K562 (cell line): ENCODE measurements at regions not wholly inside any gene's neighbourhood (a gene's known extent, or its start where the extent isn't known, plus 50 kb on each side); places are given as distances from the start of the nearest gene placed in this dataset.
A peak's percentile ranks its signal among the peaks of the same experiment; 100 is the strongest.

Source experiments
- CBFA2T2 ChIP-seq: fragments of 450-650 bp; conservative IDR thresholded peaks from 2 replicates; pipeline ENCODE4 v1.6.1; 2017; ENCODE audit warnings: mild to moderate bottlenecking
- DACH1 ChIP-seq: fragments of 450-650 bp; IDR thresholded peaks from 2 replicates; pipeline ENCODE4 v1.6.1; 2018; ENCODE audit not compliant: partially characterized antibody
- EP300 ChIP-seq: IDR thresholded peaks from 2 replicates; pipeline ENCODE4 v1.6.1; 2012; ENCODE audit warnings: low read length, improper control_type of control experiment
- HNRNPUL1 ChIP-seq: fragments of 200-400 bp; formaldehyde crosslinking; IDR thresholded peaks from 2 replicates; pipeline ENCODE4 v1.6.1; 2017; ENCODE audit warnings: low read length
- ILF3 ChIP-seq: fragments of 450-650 bp; IDR thresholded peaks from 2 replicates; pipeline ENCODE4 v1.6.1; 2018; ENCODE audit warnings: antibody characterized with exemption, mild to moderate bottlenecking, moderate library complexity, borderline replicate concordance
- MCM3 ChIP-seq: fragments of 450-650 bp; IDR thresholded peaks from 2 replicates; pipeline ENCODE4 v1.6.1; 2016
- MIER1 ChIP-seq: fragments of 450-650 bp; IDR thresholded peaks from 2 replicates; pipeline ENCODE4 v1.6.1; 2016; ENCODE audit warnings: antibody characterized with exemption, mild to moderate bottlenecking, low read depth
- NR4A1 ChIP-seq, 2 experiments: fragments of 250-450 bp in 1 of 2; fragments of 450-650 bp in 1 of 2; sonication (Bioruptor Pico) in 1 of 2; IDR thresholded peaks; 2 replicates each; pipeline versions ENCODE4 v1.4.0 to v1.6.1; 2016 to 2020; ENCODE audit warnings: mild to moderate bottlenecking in 2 of 2, missing compliant biosample characterization in 1 of 2, missing genetic modification characterization in 1 of 2, moderate library complexity in 1 of 2
- PURB ChIP-seq: sonication (generic); formaldehyde crosslinking; IDR thresholded peaks from 2 replicates; pipeline ENCODE4 v1.9.0; 2021; ENCODE audit warnings: low read depth, mild to moderate bottlenecking, missing genetic modification reagents
- RBBP5 ChIP-seq: fragments of 200-600 bp; sonication (generic); IDR thresholded peaks from 2 replicates; pipeline ENCODE4 v1.6.1; 2012; ENCODE audit warnings: borderline replicate concordance, mild to moderate bottlenecking, low read length, control low read depth, inconsistent platforms; ENCODE audit not compliant: insufficient read depth, poor library complexity, severe bottlenecking
- RBM14 ChIP-seq: fragments of 200-400 bp; formaldehyde crosslinking; IDR thresholded peaks from 2 replicates; pipeline ENCODE4 v1.6.1; 2018; ENCODE audit warnings: low read depth, mild to moderate bottlenecking, low read length, moderate library complexity, borderline replicate concordance; ENCODE audit not compliant: insufficient read depth
- SIRT6 ChIP-seq: IDR thresholded peaks from one replicate; pipeline ENCODE4 v1.6.1; 2012; ENCODE audit warnings: low read depth, mild to moderate bottlenecking, control low read depth, inconsistent platforms, low read length, moderate library complexity
- SLC30A9 ChIP-seq: fragments of 250-450 bp; sonication (Bioruptor Pico); IDR thresholded peaks from 2 replicates; pipeline ENCODE4 v1.8.0; 2022; ENCODE audit warnings: mild to moderate bottlenecking, moderate library complexity
- TGIF2 ChIP-seq: sonication (generic); formaldehyde crosslinking; IDR thresholded peaks from 2 replicates; pipeline ENCODE4 v1.8.1; 2022; ENCODE audit warnings: mild to moderate bottlenecking, missing genetic modification reagents, moderate library complexity
- ZNF12 ChIP-seq: sonication (generic); formaldehyde crosslinking; IDR thresholded peaks from 2 replicates; pipeline ENCODE4 v1.4.0; 2020; ENCODE audit warnings: mild to moderate bottlenecking, missing genetic modification reagents
- ZNF184 ChIP-seq: sonication (generic); formaldehyde crosslinking; IDR thresholded peaks from 2 replicates; pipeline ENCODE4 v1.5.0; 2020; ENCODE audit warnings: missing genetic modification reagents
- ZNF76 ChIP-seq: fragments of 250-450 bp; sonication (Bioruptor Pico); IDR thresholded peaks from 2 replicates; pipeline ENCODE4 v1.4.0; 2020; ENCODE audit warnings: mild to moderate bottlenecking, moderate library complexity, borderline replicate concordance
- ZNF77 ChIP-seq: fragments of 250-450 bp; sonication (Bioruptor Pico); IDR thresholded peaks from 2 replicates; pipeline ENCODE4 v1.5.0; 2020
- TF ChIP-seq, protein P1 (sequence below), 2 experiments: fragments of 450-650 bp; conservative IDR thresholded peaks; 2 replicates each; pipeline ENCODE4 v1.6.1; 2017; ENCODE audit warnings: mild to moderate bottlenecking in 2 of 2, moderate library complexity in 2 of 2
- TF ChIP-seq, protein P2 (sequence below), 3 experiments: fragments of 200-800 bp in 1 of 3; sonication (Bioruptor generic) in 1 of 3; sonication (generic) in 1 of 3; formaldehyde crosslinking in 1 of 3; IDR thresholded peaks; 2 replicates each; pipeline versions ENCODE4 v1.6.1 to v1.8.0; 2016 to 2022; ENCODE audit warnings: mild to moderate bottlenecking in 2 of 3, missing compliant biosample characterization in 2 of 3, missing genetic modification characterization in 2 of 3, missing genetic modification reagents in 1 of 3
- TF ChIP-seq, protein P3 (sequence below): fragments of 250-450 bp; sonication (Bioruptor Pico); IDR thresholded peaks from 2 replicates; pipeline ENCODE4 v1.4.0; 2020; ENCODE audit warnings: borderline replicate concordance

DNA sequence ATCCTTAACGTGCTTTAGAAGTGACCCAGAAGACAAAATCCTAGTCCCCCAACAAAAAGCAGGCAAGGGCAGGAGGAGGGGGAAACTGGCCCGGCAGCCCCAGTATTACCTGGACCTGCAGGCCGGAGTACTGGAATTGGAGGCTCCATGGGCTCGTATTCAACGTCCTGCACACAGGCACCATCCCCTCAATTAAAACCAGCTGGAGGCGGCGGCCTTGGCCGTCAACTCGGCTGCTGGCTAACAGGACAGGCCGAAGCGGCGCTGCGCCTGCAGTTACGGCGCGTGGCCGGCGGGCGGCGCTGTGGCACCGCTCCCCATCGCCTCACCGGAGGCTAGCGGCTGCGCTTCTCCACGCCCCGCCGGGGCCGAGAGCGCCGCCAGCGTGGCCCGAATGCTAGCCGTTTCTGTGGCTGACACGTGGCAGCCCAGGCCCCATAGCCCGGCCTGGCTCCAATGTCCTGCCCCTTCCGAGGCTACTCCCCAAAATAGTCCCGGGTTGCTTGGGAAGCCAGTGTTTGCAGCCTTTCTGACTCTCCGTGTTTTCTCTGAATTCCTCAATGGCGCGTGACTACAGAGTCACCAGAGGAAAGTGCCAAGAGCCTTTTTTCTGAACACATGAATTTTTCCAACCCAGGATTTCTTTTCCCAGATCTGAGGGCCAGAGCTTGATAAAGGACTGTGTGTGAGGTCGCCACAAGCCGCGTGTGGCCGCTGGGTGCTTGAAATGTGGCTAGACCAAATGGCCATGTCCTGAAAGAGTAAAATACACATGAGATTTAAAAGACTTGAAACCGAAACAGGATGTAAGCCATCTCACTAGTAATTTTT is 82.5 kb downstream of the HHIPL2 start (continued):
- TF ChIP-seq RBBP5 (peak; percentile 71), ZNF77 (CRISPR knock-in tag) (no peak), ILF3 (peak; percentile 18; the same call in 1 of the 2 replicates), PURB (CRISPR knock-in tag) (no peak), DACH1 (peak; percentile 67), SIRT6 (no peak), RBM14 (no peak), ZNF184 (CRISPR knock-in tag) (no peak), EP300 (peak; percentile 32), MCM3 (no peak), ZNF76 (CRISPR knock-in tag) (no peak), NR4A1 (CRISPR knock-in tag; IDR thresholded peaks at IDR 0.05) (peak; percentile 86; the same call in 1 of the 2 replicates), NR4A1 (tag; IDR thresholded peaks at IDR 0.05) (peak; percentile 83; the same call in 1 of the 2 replicates), CBFA2T2 (no peak; the same call in 1 of the 2 replicates), SLC30A9 (CRISPR knock-in tag) (no peak), ZNF12 (0 out of 2 replicates have a peak, but pooled peaks have one; percentile 44), TGIF2 (CRISPR knock-in tag) (peak; percentile 89), MIER1 (peak; percentile 16; the same call in 1 of the 2 replicates), HNRNPUL1 (no peak)
- TF ChIP-seq, protein P1, sequence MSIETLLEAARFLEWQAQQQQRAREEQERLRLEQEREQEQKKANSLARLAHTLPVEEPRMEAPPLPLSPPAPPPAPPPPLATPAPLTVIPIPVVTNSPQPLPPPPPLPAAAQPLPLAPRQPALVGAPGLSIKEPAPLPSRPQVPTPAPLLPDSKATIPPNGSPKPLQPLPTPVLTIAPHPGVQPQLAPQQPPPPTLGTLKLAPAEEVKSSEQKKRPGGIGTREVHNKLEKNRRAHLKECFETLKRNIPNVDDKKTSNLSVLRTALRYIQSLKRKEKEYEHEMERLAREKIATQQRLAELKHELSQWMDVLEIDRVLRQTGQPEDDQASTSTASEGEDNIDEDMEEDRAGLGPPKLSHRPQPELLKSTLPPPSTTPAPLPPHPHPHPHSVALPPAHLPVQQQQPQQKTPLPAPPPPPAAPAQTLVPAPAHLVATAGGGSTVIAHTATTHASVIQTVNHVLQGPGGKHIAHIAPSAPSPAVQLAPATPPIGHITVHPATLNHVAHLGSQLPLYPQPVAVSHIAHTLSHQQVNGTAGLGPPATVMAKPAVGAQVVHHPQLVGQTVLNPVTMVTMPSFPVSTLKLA (conservative IDR thresholded peaks at IDR 0.05), result peak; percentile 96 to 99
- TF ChIP-seq, protein P2, sequence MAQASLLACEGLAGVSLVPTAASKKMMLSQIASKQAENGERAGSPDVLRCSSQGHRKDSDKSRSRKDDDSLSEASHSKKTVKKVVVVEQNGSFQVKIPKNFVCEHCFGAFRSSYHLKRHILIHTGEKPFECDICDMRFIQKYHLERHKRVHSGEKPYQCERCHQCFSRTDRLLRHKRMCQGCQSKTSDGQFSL (CRISPR knock-in tag; IDR thresholded peaks at IDR 0.05), result no peak
- TF ChIP-seq, protein P2 (tag; IDR thresholded peaks at IDR 0.05), result peak in 1 of 2 experiments; percentile 38; a peak in 1 of 4 replicates
- TF ChIP-seq, protein P3, sequence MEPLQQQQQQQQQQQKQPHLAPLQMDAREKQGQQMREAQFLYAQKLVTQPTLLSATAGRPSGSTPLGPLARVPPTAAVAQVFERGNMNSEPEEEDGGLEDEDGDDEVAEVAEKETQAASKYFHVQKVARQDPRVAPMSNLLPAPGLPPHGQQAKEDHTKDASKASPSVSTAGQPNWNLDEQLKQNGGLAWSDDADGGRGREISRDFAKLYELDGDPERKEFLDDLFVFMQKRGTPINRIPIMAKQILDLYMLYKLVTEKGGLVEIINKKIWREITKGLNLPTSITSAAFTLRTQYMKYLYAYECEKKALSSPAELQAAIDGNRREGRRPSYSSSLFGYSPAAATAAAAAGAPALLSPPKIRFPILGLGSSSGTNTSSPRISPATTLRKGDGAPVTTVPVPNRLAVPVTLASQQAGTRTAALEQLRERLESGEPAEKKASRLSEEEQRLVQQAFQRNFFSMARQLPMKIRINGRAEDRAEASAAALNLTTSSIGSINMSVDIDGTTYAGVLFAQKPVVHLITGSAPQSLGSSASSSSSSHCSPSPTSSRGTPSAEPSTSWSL (CRISPR knock-in tag), result no peak
